HG03039 (cell line): ENCODE measurements at regions not wholly inside any gene's neighbourhood (a gene's known extent, or its start where the extent isn't known, plus 50 kb on each side); places are given as distances from the start of the nearest gene placed in this dataset.

Experiments
- ATAC-seq: cut with Tn5 transposase; IDR thresholded peaks from one replicate; pipeline ENCODE4 v1.9.1; 2021; ENCODE audit warnings: mild to moderate bottlenecking, moderate library complexity; ENCODE audit not compliant: unreplicated experiment

- ATAC-seq, result no peak
Measured at GRCh38 chr17:55635253-55635914, 87.3 kb downstream of the TMEM100 start.

GRCh38 chr17:55634702-55635101, 88.0 kb downstream of the TMEM100 start:
- ATAC-seq, result no peak

DNA sequence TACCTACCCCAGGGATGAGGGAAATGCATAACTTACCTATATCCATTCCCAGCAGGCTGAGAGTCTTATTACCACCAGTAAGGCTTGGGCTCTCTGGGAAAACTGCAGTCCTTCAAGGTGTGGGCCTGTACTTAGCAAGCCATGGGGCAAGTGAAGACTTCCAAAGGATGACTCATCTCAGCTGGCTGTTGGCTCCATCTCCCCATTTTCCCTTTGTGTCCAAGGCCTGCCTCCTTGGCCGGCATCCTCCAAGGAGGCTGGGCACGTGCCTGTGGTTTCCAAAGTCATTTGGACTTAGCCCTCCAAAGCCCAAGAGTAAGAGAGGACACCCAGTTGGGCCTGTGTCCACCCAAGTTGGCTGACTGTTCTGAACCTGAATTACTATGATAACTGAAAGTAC, 89.8 kb downstream of the TMEM100 start:
- ATAC-seq, result no peak

DNA sequence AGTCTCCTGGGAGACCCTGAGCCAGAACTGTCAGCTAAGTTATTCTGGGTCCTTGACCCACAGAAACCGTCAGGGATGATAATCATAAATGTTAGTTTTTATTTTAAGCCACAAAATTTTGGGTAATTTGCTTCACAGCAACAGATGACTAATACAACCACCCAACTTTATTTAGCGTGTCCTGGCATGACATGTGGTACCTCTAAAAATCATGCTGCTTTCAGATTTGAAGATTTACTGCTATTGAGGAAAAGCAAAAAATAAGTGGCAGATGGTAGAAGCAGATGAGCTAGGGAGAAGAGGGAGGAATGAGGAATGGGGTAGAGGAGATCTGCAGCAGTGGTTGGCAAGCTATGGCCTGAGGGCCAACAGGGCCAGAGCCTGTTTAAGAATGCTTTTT, 90.4 kb downstream of the TMEM100 start:
- no peak for ATAC-seq

GRCh38 chr17:55629995-55630394, 92.7 kb downstream of the TMEM100 start:
- no peak for ATAC-seq

DNA sequence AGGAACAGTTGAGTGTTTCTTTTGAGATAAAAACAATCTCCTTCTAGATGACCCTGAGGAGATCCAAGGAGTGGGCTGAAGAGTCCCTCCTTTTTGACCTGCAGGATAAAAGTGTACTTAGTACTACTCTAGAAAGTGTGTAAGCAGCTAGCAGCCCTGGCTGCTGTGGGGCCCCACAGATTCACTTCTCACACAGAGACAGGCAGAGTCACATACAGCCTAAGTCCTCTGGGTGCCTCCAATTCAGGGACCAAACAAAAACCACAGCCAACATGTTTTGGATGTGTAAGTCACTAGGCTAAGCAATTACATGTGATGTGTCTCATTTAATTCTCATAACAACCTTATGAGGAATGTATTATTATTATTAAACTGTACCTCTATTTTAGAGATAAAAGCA, 97.1 kb downstream of the TMEM100 start:
- peak; percentile 65 for ATAC-seq

DNA sequence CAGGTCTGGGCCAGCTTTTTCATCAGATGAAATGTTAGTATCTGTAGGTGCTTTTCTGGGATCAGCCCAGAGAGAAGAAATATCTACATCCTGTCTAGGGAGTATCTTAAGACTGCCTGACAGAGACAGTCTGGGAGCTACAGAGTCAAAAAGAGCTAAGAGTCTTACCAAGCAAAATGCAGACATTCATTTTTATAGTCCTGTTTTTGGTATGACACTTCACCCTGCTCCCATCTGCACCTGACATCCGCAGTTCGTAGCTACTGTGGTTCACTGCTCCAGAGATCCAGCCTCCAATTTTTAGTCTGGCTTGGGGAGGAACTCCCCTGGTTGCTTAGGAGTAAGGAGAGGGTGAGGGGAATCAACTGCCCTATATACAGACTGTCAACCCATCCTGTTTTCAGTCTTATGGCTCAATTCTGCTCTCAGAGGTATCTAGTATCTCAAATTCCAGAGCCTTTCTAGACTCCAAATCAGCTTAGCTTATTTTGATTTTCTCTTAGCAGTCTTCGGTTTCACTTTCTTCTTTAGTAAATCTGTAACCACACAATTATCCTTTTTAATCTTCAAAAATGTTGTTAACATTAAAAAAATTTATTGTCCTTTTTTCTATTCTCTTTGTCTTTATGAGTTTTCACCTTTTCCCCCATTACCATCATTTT, 97.8 kb downstream of the TMEM100 start:
- peak; percentile 60 for ATAC-seq

DNA sequence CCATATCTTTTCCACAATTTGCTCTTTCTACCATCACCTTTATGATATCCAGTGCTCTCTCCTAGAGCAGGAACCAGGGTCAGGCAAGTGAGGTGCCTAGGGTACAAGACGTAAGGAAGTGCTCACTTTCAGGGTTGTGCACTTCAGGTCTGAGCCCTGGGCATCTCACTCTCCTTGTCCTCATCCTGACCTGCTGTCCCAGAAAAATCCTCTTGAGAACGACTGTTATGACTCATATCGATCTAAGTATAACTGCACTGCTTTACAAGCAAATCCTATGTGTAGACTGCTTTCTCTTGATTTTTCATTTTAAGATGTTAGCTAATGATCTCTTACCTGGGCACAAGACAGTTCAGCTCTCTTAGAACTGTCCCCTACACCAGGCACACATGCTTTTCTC, 100.1 kb downstream of the TMEM100 start:
- no peak for ATAC-seq

DNA sequence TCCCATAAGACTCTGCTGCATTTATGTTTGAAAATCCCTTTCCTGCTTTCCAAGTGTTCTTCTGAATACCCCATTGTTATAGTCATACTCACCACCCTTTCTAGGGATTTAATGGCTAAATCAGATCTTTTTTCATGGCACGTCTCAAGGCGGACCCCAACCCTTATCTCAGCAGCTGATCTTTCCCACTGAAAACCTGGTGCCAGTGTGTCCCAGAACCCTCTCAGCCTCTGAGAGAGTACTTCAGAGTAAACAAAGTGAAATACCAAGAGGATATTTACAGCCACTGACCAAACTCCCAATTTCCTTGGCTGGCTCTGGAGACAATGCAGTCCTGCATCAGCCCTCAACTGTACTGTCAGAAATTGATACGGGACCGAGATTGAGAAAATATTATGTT, 101.7 kb downstream of the TMEM100 start:
- ATAC-seq, result no peak

DNA sequence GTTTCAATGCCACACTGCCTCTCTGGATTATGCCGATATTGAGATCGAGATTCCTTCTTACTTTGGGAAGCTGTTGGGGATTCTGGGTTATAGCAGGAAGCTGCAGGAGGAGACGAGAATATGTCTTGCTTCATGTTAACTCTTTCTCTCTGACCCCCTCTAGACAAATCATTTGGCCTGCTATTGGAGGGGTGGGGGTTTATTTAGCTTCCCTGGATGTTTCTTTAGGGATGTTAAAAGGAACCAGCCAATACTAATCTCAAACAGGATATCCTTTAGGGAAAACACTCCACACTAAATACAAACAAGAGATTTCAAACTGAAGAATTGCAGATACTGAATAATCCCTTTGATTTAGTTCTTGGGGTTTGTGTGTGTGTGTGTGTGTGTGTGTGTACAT, 102.6 kb downstream of the TMEM100 start:
- ATAC-seq, result no peak

GRCh38 chr17:55617441-55617840, 105.2 kb downstream of the TMEM100 start:
- no peak for ATAC-seq

GRCh38 chr17:55614061-55614460, 102.8 kb upstream of the SMIM36 start:
- ATAC-seq, result no peak

DNA sequence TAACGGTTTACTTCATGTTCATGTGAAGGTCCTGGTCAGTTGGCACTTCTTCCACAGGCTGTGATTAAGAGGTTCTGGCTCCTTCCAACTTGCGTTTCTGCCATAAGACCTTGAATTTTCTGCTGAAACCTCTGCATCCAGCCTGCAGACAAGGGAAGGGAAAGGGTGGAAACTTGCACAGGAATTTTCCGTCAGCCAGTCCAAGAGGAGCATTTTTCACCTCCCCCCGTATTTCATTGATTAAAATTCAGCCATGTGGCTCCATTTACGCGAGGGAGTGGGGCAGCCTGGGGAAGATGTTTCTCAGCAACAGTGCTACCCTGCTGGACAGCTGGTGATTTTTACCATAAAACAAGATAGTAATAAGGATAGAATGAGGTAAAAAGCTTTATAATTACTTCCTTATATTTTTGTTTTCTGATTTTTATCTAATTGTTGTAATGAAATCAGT, 101.5 kb upstream of the SMIM36 start:
- ATAC-seq, result no peak

DNA sequence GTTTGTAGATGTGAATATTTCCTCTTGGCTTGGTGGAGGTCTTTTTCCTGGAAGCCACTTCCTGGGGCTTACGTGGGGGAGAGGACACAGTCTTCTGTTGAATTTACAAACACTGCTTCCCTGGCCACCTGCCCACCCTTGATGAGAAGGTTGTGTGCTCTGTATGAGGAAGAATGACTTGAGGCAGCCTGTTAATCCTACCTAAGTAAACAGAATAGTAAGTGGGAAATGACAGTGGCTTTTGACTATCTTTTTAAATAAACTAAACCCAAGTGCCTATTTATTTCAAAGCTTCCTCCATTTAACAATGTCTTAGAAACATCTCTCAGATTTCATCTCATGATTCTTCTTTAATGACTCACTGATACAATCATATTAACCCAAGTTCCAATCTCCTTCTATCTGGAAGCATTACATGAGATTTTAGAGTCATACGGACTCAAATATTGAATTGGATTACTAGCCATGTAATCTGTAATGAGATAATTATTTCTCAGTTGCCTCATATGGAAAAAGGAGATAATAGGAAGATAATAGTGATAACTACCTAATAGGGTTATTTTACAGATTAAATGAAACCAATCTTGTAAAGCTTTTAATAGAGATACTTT, 96.6 kb upstream of the SMIM36 start:
- no peak for ATAC-seq

GRCh38 chr17:55606488-55606815, 95.2 kb upstream of the SMIM36 start:
- no peak for ATAC-seq

GRCh38 chr17:55605705-55606487, 94.6 kb upstream of the SMIM36 start:
- ATAC-seq, result no peak

DNA sequence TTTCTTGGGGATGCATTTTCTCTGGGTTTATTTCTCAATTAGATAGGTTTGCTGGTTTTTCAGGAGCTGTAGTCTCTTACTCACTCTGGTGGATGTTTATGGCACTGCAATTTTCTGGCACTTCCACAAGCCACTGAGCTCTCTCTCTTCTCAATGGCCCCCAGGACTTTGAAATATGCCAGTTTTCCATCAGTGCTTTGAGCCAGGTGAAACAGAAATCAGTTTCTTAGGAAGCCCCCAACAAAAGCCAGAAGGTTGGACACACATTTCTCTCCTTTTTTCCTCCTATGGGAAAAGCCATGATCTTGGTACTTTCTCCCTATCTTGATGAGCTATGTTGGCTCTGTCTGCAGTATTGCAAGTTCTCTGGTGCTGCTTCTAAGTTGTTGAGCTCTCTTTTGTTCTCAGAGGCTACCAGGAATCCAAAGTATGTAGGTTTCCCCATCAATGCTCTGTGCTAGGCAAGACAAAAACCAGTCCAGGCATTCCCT, 90.7 kb upstream of the SMIM36 start:
- ATAC-seq, result no peak

DNA sequence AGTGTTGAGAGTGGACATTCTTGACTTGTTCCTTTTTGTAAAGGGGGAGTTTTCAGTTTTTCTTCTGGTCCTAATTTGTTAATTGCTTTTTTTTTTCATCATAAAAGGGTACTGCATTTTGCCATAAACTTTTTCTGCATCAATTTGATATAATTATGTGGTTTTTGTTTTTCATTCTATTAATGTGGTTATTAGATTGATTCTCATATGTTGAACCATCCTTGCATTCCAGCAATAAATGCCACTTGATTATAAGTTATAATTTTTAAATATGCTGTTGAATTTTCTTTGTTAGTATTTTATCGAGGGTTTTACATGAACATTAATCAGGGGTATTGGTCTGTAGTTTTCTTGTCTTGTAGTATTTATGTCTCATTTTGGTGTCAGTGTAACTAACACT, 87.2 kb upstream of the SMIM36 start:
- ATAC-seq, result no peak

DNA sequence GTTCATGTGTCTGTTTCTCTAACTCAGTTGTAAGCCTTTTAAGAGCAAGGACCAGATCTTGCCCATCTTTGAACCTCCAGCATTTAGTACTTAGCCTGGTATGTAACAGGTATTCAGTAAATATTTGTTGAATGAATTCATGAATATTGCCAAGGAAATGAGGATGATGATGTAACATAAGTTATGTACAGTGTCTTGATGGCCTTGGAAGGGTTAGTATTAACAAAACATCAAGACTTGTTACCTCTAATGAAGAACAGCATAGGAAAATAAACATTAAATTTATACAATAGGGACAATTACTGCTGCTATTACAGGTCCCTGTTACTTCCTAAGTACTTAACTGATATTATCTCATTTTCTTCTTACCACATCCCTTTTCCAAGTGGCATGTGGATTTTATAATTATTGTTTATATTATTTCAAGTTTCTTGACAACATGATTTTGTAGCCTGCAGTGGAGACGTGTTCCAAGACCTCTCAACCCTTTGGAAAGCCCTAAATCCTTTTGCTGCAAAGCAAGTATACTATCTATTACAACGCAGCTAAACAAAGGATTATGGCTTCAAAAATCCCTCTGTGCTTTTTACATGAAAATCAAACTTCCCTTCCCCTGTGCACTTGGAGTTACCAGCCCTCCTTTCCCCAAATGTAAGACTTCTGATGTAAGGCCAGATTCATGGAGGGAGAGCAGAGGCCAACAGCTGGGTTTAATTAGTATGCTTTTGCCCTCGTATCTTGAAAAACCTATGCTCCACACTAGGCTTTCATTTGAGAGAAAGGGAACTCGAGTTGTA, 77.4 kb upstream of the SMIM36 start:
- ATAC-seq, result no peak

GRCh38 chr17:55587608-55588139, 76.4 kb upstream of the SMIM36 start:
- ATAC-seq, result no peak
